A549 (cell line): ENCODE measurements at regions not wholly inside any gene's neighbourhood (a gene's known extent, or its start where the extent isn't known, plus 50 kb on each side); places are given as distances from the start of the nearest gene placed in this dataset.

Source experiments
- CEBPB ChIP-seq, 2 experiments: fragments of >200 bp in 1 of 2; sonication (Bioruptor Twin) in 1 of 2; formaldehyde crosslinking in 1 of 2; IDR thresholded peaks; 2 replicates each; pipeline ENCODE4 v1.6.1; 2012 to 2016
- CTCF ChIP-seq: fragments of >200 bp; sonication (Bioruptor Twin); formaldehyde crosslinking; IDR thresholded peaks from 3 replicates; pipeline ENCODE4 v1.5.1; 2016
- MAZ ChIP-seq: fragments of 150-350 bp; IDR thresholded peaks from 2 replicates; pipeline ENCODE4 v1.6.1; 2014; ENCODE audit warnings: antibody characterized with exemption, low read depth, low read length, borderline replicate concordance
- NR3C1 ChIP-seq: fragments of >200 bp; sonication (Bioruptor Twin); formaldehyde crosslinking; IDR thresholded peaks from 3 replicates; pipeline ENCODE4 v1.6.1; 2017
- REST ChIP-seq: fragments of 200-600 bp; sonication (generic); IDR thresholded peaks from 2 replicates; pipeline ENCODE4 v1.6.1; 2016; ENCODE audit warnings: antibody characterized with exemption, mild to moderate bottlenecking, moderate library complexity
- ZSCAN20 ChIP-seq: fragments of 250-450 bp; sonication (Bioruptor Pico); IDR thresholded peaks from 2 replicates; pipeline ENCODE4 v1.8.0; 2022; ENCODE audit warnings: mild to moderate bottlenecking, moderate library complexity
- TF ChIP-seq, protein P1 (sequence below): IDR thresholded peaks from 2 replicates; pipeline ENCODE4 v1.6.1; 2012

DNA sequence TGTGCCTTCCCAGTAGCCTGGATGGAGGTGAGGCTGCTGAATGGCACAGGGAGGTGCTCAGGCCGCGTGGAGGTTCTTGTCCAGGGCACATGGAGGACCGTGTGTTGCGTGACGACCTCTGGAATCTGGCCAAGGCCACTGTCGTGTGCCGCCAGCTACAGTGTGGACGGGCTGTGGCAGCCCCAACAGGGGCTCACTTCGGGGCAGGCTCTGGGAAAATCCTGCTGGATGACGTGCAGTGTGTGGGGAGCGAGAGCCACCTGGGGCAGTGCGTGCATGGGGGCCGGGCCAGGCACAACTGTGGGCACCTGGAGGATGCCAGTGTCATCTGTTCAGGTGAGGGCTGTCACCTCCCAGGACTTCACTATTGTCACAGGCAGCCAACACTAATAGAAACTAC lies 50.2 kb upstream of the C10orf120 start:
- TF ChIP-seq CTCF: no peak
- no peak for TF ChIP-seq MAZ
- TF ChIP-seq, protein P1, sequence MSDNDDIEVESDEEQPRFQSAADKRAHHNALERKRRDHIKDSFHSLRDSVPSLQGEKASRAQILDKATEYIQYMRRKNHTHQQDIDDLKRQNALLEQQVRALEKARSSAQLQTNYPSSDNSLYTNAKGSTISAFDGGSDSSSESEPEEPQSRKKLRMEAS: no peak
- no peak for TF ChIP-seq NR3C1
- no peak for TF ChIP-seq ZSCAN20 (CRISPR knock-in tag)
- no peak for TF ChIP-seq CEBPB (IDR thresholded peaks at IDR 0.05)
- no peak for TF ChIP-seq REST
